ENCODE measurements at regions not wholly inside any gene's neighbourhood (a gene's known extent, or its start where the extent isn't known, plus 50 kb on each side); places are given as distances from the start of the nearest gene placed in this dataset.

DNA sequence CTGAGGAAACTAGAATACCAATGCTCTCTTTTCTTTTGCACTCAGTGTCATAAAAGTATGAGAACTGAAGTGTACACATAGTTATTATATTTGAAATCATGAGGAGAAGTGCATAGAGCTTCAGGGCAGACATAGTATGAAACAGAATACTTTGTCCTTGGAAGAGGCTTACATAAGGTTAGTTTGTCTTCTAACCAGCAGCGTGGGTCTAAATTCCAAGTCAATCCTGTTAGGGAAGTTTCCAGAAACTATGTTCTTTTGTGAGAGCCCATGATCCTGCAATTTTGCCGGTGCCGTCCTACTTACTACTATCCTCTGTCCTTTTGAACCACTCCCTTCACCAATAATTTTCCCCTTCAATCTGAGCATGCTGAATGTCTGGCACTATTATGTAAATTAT is 156.2 kb downstream of the PABPC4L start:
- TF ChIP-seq EZH2 (IDR thresholded peaks at IDR 0.05; ENCODE audit: low read length, unreplicated experiment): no peak
- TF ChIP-seq, protein P1, sequence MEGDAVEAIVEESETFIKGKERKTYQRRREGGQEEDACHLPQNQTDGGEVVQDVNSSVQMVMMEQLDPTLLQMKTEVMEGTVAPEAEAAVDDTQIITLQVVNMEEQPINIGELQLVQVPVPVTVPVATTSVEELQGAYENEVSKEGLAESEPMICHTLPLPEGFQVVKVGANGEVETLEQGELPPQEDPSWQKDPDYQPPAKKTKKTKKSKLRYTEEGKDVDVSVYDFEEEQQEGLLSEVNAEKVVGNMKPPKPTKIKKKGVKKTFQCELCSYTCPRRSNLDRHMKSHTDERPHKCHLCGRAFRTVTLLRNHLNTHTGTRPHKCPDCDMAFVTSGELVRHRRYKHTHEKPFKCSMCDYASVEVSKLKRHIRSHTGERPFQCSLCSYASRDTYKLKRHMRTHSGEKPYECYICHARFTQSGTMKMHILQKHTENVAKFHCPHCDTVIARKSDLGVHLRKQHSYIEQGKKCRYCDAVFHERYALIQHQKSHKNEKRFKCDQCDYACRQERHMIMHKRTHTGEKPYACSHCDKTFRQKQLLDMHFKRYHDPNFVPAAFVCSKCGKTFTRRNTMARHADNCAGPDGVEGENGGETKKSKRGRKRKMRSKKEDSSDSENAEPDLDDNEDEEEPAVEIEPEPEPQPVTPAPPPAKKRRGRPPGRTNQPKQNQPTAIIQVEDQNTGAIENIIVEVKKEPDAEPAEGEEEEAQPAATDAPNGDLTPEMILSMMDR (conservative IDR thresholded peaks at IDR 0.05; ENCODE audit: low read depth, low read length): no peak
- no peak for TF ChIP-seq EZH2phosphoT487 (IDR thresholded peaks at IDR 0.05; ENCODE audit: borderline replicate concordance, low read length)

All from PC-3 (cell line).